GM06990 (cell line): ENCODE measurements at regions not wholly inside any gene's neighbourhood (a gene's known extent, or its start where the extent isn't known, plus 50 kb on each side); places are given as distances from the start of the nearest gene placed in this dataset.

ENCODE experiments used
- DNase-seq: peaks from one replicate; pipeline ENCODE4 v3.0.0-alpha.2; 2011; ENCODE audit not compliant: insufficient read length; ENCODE audit errors: extremely low read depth
- H3K27me3 ChIP-seq: replicated peaks from 2 replicates; pipeline ENCODE4 v1.6.0; 2011; ENCODE audit warnings: low read length; ENCODE audit not compliant: control insufficient read depth, insufficient read depth
- H3K36me3 ChIP-seq: 2 replicates; pipeline ENCODE4 v1.5.1; 2011; ENCODE audit warnings: low read length; ENCODE audit not compliant: control insufficient read depth, insufficient read depth
- H3K4me3 ChIP-seq: replicated peaks from 2 replicates; pipeline ENCODE4 v1.5.1; 2011; ENCODE audit warnings: low read depth, mild to moderate bottlenecking, control low read depth, low read length
- TF ChIP-seq, protein P1 (sequence below): IDR thresholded peaks from 2 replicates; pipeline ENCODE4 v1.5.1; 2011; ENCODE audit warnings: low read length, control low read depth, mild to moderate bottlenecking, inconsistent platforms; ENCODE audit not compliant: insufficient read depth, poor library complexity, severe bottlenecking

DNA sequence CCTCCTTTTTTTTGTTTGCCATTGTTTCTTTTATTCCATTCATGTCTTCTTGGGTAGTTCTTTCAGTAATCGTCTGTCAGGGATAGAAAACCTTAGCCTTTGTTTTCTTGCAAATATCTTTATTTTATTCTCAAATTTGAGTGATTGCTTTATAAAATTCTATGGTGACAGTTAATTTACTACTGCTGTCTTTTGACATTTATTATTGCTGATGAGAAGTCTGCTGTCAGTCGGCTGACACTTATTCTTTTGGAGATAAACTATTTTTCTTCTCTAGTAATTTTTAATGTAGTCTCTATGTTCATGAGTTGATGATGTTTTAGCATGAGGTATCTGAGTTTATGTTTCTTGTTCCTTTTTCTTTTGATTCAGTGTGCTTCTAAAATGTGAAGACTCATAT lies 983.8 kb downstream of the TTLL7 start:
- Histone ChIP-seq H3K36me3 (no peaks in the 10 kb centered on the region), H3K27me3 (no peaks in the 10 kb centered on the region), H3K4me3 (no peak overlapping the region)
- no peak for DNase-seq
- TF ChIP-seq, protein P1, sequence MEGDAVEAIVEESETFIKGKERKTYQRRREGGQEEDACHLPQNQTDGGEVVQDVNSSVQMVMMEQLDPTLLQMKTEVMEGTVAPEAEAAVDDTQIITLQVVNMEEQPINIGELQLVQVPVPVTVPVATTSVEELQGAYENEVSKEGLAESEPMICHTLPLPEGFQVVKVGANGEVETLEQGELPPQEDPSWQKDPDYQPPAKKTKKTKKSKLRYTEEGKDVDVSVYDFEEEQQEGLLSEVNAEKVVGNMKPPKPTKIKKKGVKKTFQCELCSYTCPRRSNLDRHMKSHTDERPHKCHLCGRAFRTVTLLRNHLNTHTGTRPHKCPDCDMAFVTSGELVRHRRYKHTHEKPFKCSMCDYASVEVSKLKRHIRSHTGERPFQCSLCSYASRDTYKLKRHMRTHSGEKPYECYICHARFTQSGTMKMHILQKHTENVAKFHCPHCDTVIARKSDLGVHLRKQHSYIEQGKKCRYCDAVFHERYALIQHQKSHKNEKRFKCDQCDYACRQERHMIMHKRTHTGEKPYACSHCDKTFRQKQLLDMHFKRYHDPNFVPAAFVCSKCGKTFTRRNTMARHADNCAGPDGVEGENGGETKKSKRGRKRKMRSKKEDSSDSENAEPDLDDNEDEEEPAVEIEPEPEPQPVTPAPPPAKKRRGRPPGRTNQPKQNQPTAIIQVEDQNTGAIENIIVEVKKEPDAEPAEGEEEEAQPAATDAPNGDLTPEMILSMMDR: no peak

DNA sequence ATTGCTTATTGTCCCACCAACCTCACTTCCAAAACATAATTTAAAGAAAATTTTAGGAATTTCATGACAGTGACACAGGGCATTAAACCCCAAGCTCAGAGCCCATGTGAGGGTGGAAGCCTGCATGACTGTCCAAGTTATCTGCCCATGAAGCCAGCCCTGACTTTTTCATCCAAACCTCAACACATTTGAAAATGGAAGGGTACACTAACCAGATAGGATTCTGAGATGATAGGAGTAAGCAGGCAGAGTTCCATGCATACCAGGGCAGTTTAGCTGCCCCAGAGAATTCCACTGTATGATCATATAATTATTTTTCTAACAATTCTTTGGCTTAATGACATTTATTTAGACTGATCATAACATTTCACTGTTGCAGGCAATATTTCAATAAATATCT lies 986.0 kb downstream of the TTLL7 start:
- no peak for DNase-seq
- H3K4me3 ChIP-seq: no peak overlapping the region
- H3K36me3 ChIP-seq: no peaks in the 10 kb centered on the region
- TF ChIP-seq, protein P1: no peak
- H3K27me3 ChIP-seq: no peaks in the 10 kb centered on the region

DNA sequence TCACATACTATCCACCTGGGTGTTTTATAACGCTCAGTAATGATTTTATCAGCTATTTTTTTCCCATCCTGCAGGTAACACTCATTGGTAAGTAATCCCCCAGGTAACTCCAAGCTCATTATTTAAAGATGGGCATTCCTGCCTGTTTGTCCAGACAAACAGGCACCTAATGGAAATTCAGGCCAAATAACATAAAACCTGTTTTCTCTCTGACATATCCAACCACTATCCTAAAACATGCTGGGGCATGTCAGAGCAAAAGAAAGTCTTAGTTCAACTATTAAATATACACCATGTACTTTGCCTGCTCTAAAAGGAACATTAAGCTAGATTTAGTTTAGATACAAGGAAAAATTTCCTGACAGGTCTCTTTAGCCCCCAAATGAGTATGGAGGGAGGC lies 987.7 kb downstream of the TTLL7 start:
- DNase-seq: no peak
- TF ChIP-seq, protein P1: no peak
- H3K4me3 ChIP-seq: no peak overlapping the region
- H3K27me3 ChIP-seq: no peaks in the 10 kb centered on the region
- no peaks in the 10 kb centered on the region for H3K36me3 ChIP-seq

DNA sequence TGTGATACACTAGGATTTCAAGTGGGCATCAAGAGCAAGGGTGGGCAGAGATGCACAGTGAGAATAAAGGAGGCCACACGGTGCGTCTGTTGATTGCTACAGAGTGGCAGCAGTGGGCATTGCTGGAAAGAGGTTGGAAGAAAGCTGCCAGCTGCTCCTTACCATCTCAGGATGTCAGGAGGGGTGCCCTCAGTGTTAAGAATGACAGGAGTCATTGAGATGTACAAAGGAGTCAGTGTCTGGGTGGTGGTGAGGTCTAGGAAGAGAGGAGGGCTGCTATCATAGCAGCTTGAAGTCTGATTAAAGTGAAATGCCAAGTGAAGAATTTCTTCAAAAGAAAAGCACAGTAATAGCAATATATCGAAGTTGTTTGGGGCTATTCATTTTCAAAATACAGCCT lies 992.7 kb downstream of the TTLL7 start:
- no peak for DNase-seq
- Histone ChIP-seq H3K4me3 (no peak overlapping the region), H3K27me3 (no peaks in the 10 kb centered on the region), H3K36me3 (no peaks in the 10 kb centered on the region)
- TF ChIP-seq, protein P1: no peak

DNA sequence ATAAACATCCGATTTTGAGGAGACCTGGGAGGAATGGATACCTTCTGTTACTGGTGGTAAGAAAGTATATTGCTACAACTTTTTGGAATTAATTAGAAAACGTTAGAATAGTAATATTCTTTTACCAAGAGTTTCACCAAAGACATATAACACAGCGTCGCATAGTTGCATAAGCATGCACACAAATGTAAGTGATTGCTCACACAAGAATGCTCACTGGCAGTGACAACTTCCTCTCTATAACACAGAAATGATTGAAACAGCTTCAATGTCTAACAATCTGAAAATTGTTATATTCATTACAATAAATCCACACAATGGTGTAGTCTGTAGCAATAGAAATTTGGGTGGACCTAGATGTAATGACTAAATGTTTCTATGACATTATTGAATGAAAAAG lies 998.6 kb downstream of the TTLL7 start:
- TF ChIP-seq, protein P1: no peak
- DNase-seq: no peak
- Histone ChIP-seq H3K4me3 (no peak overlapping the region), H3K36me3 (no peaks in the 10 kb centered on the region), H3K27me3 (no peaks in the 10 kb centered on the region)

DNA sequence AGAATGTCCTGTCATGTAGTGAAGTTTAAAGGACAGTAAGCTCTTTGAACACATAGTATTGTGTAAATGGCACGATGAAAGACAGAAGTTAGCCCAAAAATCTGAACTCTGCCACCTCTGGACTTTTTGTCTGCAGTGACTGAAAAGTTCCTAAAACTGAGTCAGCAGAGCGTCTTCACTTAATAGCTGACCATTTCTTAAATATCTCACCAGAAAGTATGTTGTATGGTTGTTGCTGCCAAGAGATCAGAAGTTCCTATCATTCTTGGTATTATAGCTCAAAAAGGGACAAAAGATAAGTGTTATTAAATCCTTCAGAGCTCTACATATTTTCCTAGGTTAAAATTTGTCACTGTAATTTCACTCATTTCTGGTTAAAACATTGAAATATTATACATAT lies 1003.0 kb downstream of the TTLL7 start:
- DNase-seq: no peak
- Histone ChIP-seq H3K36me3 (no peaks in the 10 kb centered on the region), H3K27me3 (no peaks in the 10 kb centered on the region), H3K4me3 (no peak overlapping the region)
- TF ChIP-seq, protein P1: no peak
